ENCODE measurements at regions not wholly inside any gene's neighbourhood (a gene's known extent, or its start where the extent isn't known, plus 50 kb on each side); places are given as distances from the start of the nearest gene placed in this dataset.

GRCh38 chr3:159332535-159333099 lies 530.8 kb downstream of the MFSD1 start:
- TF ChIP-seq POLR2A (IDR thresholded peaks at IDR 0.05; ENCODE audit: low read length) (no peak), GATA1 (IDR thresholded peaks at IDR 0.05; ENCODE audit: low read depth, low read length) (no peak)

Data from erythroblast (primary cell).